ENCODE measurements at regions not wholly inside any gene's neighbourhood (a gene's known extent, or its start where the extent isn't known, plus 50 kb on each side); places are given as distances from the start of the nearest gene placed in this dataset.
"Not testable (repeated sequence)": the region's sequence is repeated elsewhere in the genome, so short reads cannot be mapped to it uniquely, and the experiment has no call there.

DNA sequence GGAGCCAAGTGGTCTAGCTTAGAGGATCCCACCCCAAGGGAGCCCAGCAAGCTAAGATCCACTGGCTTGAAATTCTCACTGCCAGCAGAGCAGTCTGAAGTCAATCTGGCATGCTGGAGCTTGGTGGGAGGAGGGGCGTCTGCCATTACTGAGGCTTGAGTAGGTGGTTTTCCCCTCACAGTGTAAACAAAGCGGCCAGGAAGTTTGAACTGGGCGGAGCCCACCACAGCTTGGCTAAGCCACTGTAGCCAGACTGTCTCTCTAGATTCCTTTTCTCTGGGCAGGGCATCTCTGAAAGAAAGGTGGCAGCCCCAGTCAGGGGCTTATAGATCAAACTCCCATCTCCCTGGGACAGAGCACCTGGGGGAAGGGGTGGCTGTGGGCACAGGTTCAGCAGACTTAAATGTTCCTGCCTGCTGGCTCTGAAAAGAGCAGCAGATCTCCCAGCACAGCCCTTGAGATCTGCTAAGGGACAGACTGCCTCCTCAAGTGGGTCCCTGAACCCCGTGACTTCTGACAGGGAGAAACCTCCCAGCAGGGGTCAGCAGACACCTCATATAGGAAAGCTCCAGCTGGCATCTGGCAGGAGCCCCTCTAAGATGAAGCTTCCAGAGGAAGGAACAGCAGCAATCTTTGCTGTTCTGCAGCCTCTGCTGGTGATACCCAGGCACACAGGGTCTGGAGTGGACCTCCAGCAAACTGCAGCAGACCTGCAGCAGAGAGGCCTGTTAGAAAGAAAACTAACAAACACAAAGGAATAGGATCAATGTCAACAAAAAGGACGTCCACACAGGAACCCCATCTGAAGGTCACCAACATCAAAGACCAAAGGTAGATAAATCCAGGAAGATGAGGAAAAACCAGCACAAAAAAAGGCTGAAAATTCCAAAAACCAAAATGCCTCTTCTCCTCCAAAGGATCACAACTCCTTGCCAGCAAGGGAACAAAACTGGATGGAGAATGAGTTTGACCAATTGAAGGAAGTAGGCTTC is 215.6 kb upstream of the TET2 start:
- TF ChIP-seq, protein P1, sequence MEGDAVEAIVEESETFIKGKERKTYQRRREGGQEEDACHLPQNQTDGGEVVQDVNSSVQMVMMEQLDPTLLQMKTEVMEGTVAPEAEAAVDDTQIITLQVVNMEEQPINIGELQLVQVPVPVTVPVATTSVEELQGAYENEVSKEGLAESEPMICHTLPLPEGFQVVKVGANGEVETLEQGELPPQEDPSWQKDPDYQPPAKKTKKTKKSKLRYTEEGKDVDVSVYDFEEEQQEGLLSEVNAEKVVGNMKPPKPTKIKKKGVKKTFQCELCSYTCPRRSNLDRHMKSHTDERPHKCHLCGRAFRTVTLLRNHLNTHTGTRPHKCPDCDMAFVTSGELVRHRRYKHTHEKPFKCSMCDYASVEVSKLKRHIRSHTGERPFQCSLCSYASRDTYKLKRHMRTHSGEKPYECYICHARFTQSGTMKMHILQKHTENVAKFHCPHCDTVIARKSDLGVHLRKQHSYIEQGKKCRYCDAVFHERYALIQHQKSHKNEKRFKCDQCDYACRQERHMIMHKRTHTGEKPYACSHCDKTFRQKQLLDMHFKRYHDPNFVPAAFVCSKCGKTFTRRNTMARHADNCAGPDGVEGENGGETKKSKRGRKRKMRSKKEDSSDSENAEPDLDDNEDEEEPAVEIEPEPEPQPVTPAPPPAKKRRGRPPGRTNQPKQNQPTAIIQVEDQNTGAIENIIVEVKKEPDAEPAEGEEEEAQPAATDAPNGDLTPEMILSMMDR (IDR thresholded peaks at IDR 0.05; ENCODE audit: insufficient read depth, low read length, poor library complexity, severe bottlenecking) = not testable (repeated sequence)
- TF ChIP-seq EZH2phosphoT487 (conservative IDR thresholded peaks at IDR 0.05; ENCODE audit: low read length) = not testable (repeated sequence)

Measured in SU-DHL-6 (cell line).